Stomach (tissue), 4 donors: ENCODE measurements at regions not wholly inside any gene's neighbourhood (a gene's known extent, or its start where the extent isn't known, plus 50 kb on each side); places are given as distances from the start of the nearest gene placed in this dataset.

Experiments
- EP300 ChIP-seq: sonication (generic); formaldehyde crosslinking; IDR thresholded peaks from one replicate; pipeline ENCODE4 v1.6.1; 2017; ENCODE audit warnings: antibody characterized with exemption
- POLR2A ChIP-seq, 4 donors: fragments of 450-650 bp; IDR thresholded peaks; one replicate each; pipeline ENCODE4 v1.6.1; 2016; ENCODE audit warnings: antibody characterized with exemption in 4 of 4, control low read depth in 2 of 4, mild to moderate bottlenecking in 1 of 4, moderate library complexity in 1 of 4
- POLR2AphosphoS5 ChIP-seq, 3 donors: sonication (generic); formaldehyde crosslinking; IDR thresholded peaks; one replicate each; pipeline ENCODE4 v1.6.1; 2016; ENCODE audit warnings: antibody characterized with exemption in 3 of 3
- TF ChIP-seq, protein P1 (sequence below), 7 experiments: fragments of 450-650 bp in 4 of 7; fragments of 200-600 bp in 3 of 7; sonication (generic) in 3 of 7; IDR thresholded peaks; one replicate each; pipeline ENCODE4 v1.5.1; 2016 to 2019; ENCODE audit warnings: antibody characterized with exemption in 7 of 7, control low read depth in 2 of 7, mild to moderate bottlenecking in 1 of 7

DNA sequence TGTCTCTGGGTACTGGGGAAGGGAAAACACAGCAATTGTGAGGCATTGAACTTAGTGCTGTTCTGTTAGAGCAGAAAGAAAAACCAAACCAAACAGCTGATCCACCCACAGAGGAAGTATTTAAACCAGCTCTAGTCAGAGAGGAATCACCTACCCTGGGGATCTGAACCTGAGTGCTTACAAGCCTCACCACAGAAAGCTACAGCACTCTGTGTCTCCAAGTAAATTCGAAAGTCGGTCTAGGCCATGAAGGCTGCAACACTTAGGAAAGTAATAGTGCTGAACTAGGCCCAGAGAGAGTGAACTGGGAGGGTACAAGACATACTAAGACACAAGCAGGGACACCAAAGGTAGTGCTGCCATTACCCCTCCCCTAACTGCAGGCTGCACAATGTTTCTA, 142.2 kb upstream of the CXorf51A start:
- TF ChIP-seq, protein P1, sequence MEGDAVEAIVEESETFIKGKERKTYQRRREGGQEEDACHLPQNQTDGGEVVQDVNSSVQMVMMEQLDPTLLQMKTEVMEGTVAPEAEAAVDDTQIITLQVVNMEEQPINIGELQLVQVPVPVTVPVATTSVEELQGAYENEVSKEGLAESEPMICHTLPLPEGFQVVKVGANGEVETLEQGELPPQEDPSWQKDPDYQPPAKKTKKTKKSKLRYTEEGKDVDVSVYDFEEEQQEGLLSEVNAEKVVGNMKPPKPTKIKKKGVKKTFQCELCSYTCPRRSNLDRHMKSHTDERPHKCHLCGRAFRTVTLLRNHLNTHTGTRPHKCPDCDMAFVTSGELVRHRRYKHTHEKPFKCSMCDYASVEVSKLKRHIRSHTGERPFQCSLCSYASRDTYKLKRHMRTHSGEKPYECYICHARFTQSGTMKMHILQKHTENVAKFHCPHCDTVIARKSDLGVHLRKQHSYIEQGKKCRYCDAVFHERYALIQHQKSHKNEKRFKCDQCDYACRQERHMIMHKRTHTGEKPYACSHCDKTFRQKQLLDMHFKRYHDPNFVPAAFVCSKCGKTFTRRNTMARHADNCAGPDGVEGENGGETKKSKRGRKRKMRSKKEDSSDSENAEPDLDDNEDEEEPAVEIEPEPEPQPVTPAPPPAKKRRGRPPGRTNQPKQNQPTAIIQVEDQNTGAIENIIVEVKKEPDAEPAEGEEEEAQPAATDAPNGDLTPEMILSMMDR (IDR thresholded peaks at IDR 0.05) = no peak
- no peak for TF ChIP-seq EP300
- no peak for TF ChIP-seq POLR2AphosphoS5 (IDR thresholded peaks at IDR 0.05)
- TF ChIP-seq POLR2A (IDR thresholded peaks at IDR 0.05) = no peak
